H1 (cell line): ENCODE measurements at regions not wholly inside any gene's neighbourhood (a gene's known extent, or its start where the extent isn't known, plus 50 kb on each side); places are given as distances from the start of the nearest gene placed in this dataset.

Source experiments
- CTCF ChIA-PET: fragments of 300-600 bp; sonication (Branson Sonifier 250); formaldehyde crosslinking; loops from one replicate; lab custom pipeline; 2021; ENCODE audit not compliant: partially characterized antibody; lab: Charles Lee
- POLR2A ChIA-PET: fragments of 300-600 bp; sonication (Branson Sonifier 250); formaldehyde crosslinking; loops from one replicate; lab custom pipeline; 2021; ENCODE audit warnings: inconsistent platforms; ENCODE audit not compliant: partially characterized antibody; lab: Charles Lee
- DNase-seq, 2 experiments: peaks; one replicate each; pipeline versions ENCODE4 v3.0.0 to v3.0.0-alpha.2; 2010 to 2022; ENCODE audit warnings: low spot score in 2 of 2, low read depth in 1 of 2, mixed read lengths in 1 of 2
- FAIRE-seq: peaks from 2 replicates; lab custom pipeline; 2011; peaks lifted over from hg19 to GRCh38; lab: Jason Lieb, UNC
- H2AFZ ChIP-seq: 2 replicates; pipeline ENCODE4 v1.8.1; 2012; ENCODE audit warnings: low read length, inconsistent platforms
- H2AK5ac ChIP-seq: 2 replicates; pipeline ENCODE4 v1.6.1; 2013; ENCODE audit warnings: low read depth, low read length
- H2BK120ac ChIP-seq: replicated peaks from 2 replicates; pipeline ENCODE3; 2013; ENCODE audit warnings: low read depth, low read length, inconsistent platforms
- H2BK12ac ChIP-seq: 2 replicates; pipeline ENCODE4 v1.6.1; 2013; ENCODE audit warnings: low read depth, low read length
- H2BK15ac ChIP-seq: 2 replicates; pipeline ENCODE4 v1.6.1; 2013; ENCODE audit warnings: low read length
- H2BK20ac ChIP-seq: 2 replicates; pipeline ENCODE4 v1.6.1; 2013; ENCODE audit warnings: low read length
- H2BK5ac ChIP-seq: 2 replicates; pipeline ENCODE4 v1.6.1; 2013; ENCODE audit warnings: low read depth, low read length
- H3K14ac ChIP-seq: 2 replicates; pipeline ENCODE4 v1.6.1; 2013; ENCODE audit warnings: inconsistent platforms; ENCODE audit not compliant: insufficient read length
- H3K18ac ChIP-seq: 2 replicates; pipeline ENCODE4 v1.6.1; 2013; ENCODE audit warnings: low read length; ENCODE audit errors: extremely low read depth
- H3K23ac ChIP-seq: 2 replicates; pipeline ENCODE4 v1.6.1; 2013; ENCODE audit warnings: inconsistent platforms; ENCODE audit not compliant: insufficient read length
- H3K23me2 ChIP-seq: 2 replicates; pipeline ENCODE4 v1.6.1; 2013; ENCODE audit warnings: low read depth, low read length
- H3K27ac ChIP-seq: 2 replicates; pipeline ENCODE4 v1.6.1; 2011; ENCODE audit warnings: low read depth, low read length, inconsistent platforms
- H3K27me3 ChIP-seq, 4 experiments: replicated peaks in 1 of 4; 1 replicate in 1 of 4; 2 replicates in 3 of 4; pipeline versions ENCODE4 v1.6.1 to v1.8.1; 2011 to 2013; ENCODE audit warnings: low read length in 3 of 4, mild to moderate bottlenecking in 3 of 4, inconsistent platforms in 2 of 4, mixed read lengths in 2 of 4, moderate library complexity in 1 of 4; ENCODE audit not compliant: control insufficient read depth in 3 of 4, insufficient read depth in 3 of 4; ENCODE audit errors: extremely low read depth in 1 of 4
- H3K36me3 ChIP-seq, 4 experiments: 2 replicates each; pipeline versions ENCODE4 v1.6.1 to v1.8.1; 2011 to 2013; ENCODE audit warnings: mild to moderate bottlenecking in 4 of 4, low read length in 3 of 4, moderate library complexity in 2 of 4, control low read depth in 1 of 4, inconsistent platforms in 1 of 4; ENCODE audit not compliant: insufficient read depth in 4 of 4, control insufficient read depth in 2 of 4
- H3K4ac ChIP-seq: replicated peaks from 2 replicates; pipeline ENCODE3; 2013; ENCODE audit warnings: low read length, low read depth, mixed read lengths, inconsistent platforms; ENCODE audit not compliant: insufficient read length
- H3K4me1 ChIP-seq, 4 experiments: replicated peaks in 1 of 4; 1 replicate in 1 of 4; 2 replicates in 3 of 4; pipeline versions ENCODE4 v1.6.1 to v1.8.1; 2011 to 2013; ENCODE audit warnings: low read length in 3 of 4, inconsistent platforms in 2 of 4, mixed read lengths in 1 of 4; ENCODE audit not compliant: insufficient read depth in 4 of 4, control insufficient read depth in 3 of 4
- H3K4me2 ChIP-seq, 2 experiments: 2 replicates each; pipeline versions ENCODE4 v1.6.1 to v1.8.1; 2011 to 2013; ENCODE audit warnings: low read depth in 2 of 2, low read length in 2 of 2, control low read depth in 1 of 2, inconsistent platforms in 1 of 2, mild to moderate bottlenecking in 1 of 2; ENCODE audit not compliant: insufficient read depth in 1 of 2
- H3K4me3 ChIP-seq, 4 experiments: fragments of 200-600, 300-600 bp in 1 of 4; sonication (generic), shearing (Covaris generic), sonication (Bioruptor Twin) in 1 of 4; 2 replicates each; pipeline versions ENCODE4 v1.5.1 to v1.8.1; 2011 to 2016; ENCODE audit warnings: low read length in 4 of 4, low read depth in 3 of 4, control low read depth in 2 of 4, inconsistent platforms in 2 of 4, mild to moderate bottlenecking in 2 of 4, mixed read lengths in 1 of 4, moderate library complexity in 1 of 4; ENCODE audit not compliant: insufficient read depth in 2 of 4; ENCODE audit errors: extremely low read depth in 1 of 4
- H3K56ac ChIP-seq: replicated peaks from 2 replicates; pipeline ENCODE3; 2013; ENCODE audit warnings: low read depth, mild to moderate bottlenecking, mixed read lengths, low read length, inconsistent platforms; ENCODE audit not compliant: insufficient read length
- H3K79me1 ChIP-seq: 2 replicates; pipeline ENCODE4 v1.6.1; 2013; ENCODE audit warnings: low read depth, low read length, control low read depth
- H3K79me2 ChIP-seq, 2 experiments: 2 replicates each; pipeline versions ENCODE4 v1.6.1 to v1.8.1; 2012 to 2013; ENCODE audit warnings: low read length in 2 of 2, mild to moderate bottlenecking in 2 of 2, inconsistent platforms in 1 of 2; ENCODE audit not compliant: insufficient read depth in 2 of 2, control insufficient read depth in 1 of 2
- H3K9ac ChIP-seq, 4 experiments: replicated peaks in 1 of 4; 1 replicate in 1 of 4; 2 replicates in 3 of 4; pipeline versions ENCODE4 v1.6.1 to v1.8.1; 2011 to 2013; ENCODE audit warnings: low read depth in 3 of 4, low read length in 3 of 4, control low read depth in 2 of 4, mild to moderate bottlenecking in 2 of 4, moderate library complexity in 2 of 4, inconsistent platforms in 1 of 4; ENCODE audit errors: extremely low read depth in 1 of 4
- H3K9me3 ChIP-seq, 2 experiments: 2 replicates each; pipeline versions ENCODE4 v1.6.1 to v1.8.1; 2012 to 2013; ENCODE audit warnings: mild to moderate bottlenecking in 2 of 2, moderate library complexity in 2 of 2, control low read depth in 1 of 2, inconsistent platforms in 1 of 2, low read depth in 1 of 2, low read length in 1 of 2, mixed read lengths in 1 of 2; ENCODE audit not compliant: insufficient read depth in 2 of 2
- H4K20me1 ChIP-seq, 2 experiments: replicated peaks in 1 of 2; 2 replicates each; pipeline versions ENCODE3 to v1.8.1; 2011 to 2013; ENCODE audit warnings: inconsistent platforms in 2 of 2, low read length in 2 of 2, mild to moderate bottlenecking in 1 of 2; ENCODE audit not compliant: insufficient read depth in 2 of 2, control insufficient read depth in 1 of 2
- H4K5ac ChIP-seq: 2 replicates; pipeline ENCODE4 v1.6.1; 2013; ENCODE audit warnings: low read length, low read depth, mixed read lengths, inconsistent platforms; ENCODE audit not compliant: insufficient read length
- H4K8ac ChIP-seq: 2 replicates; pipeline ENCODE4 v1.8.0; 2013; ENCODE audit warnings: mild to moderate bottlenecking, moderate library complexity, low read length, inconsistent platforms; ENCODE audit not compliant: insufficient read depth; ENCODE audit errors: extremely low read depth
- H4K91ac ChIP-seq: replicated peaks from 2 replicates; pipeline ENCODE3; 2013; ENCODE audit warnings: low read length, mixed read lengths, inconsistent platforms; ENCODE audit not compliant: insufficient read length
- CTCF ChIP-seq, 3 experiments: IDR thresholded peaks; 1 replicate in 2 of 3; 2 replicates in 1 of 3; pipeline versions ENCODE4 v1.5.1 to v1.6.1; 2011; ENCODE audit warnings: low read length in 3 of 3, mild to moderate bottlenecking in 3 of 3, inconsistent platforms in 2 of 3, low read depth in 1 of 3, moderate library complexity in 1 of 3; ENCODE audit not compliant: insufficient read depth in 1 of 3; ENCODE audit errors: control extremely low read depth in 1 of 3
- EGR1 ChIP-seq: IDR thresholded peaks from 2 replicates; pipeline ENCODE4 v1.6.1; 2011; ENCODE audit warnings: low read depth, low read length, borderline replicate concordance
- GABPA ChIP-seq: IDR thresholded peaks from 2 replicates; pipeline ENCODE4 v1.6.1; 2011; ENCODE audit warnings: mild to moderate bottlenecking, low read length, moderate library complexity, borderline replicate concordance; ENCODE audit not compliant: insufficient read depth
- GTF2F1 ChIP-seq: IDR thresholded peaks from 2 replicates; pipeline ENCODE4 v1.6.1; 2012; ENCODE audit warnings: low read depth, low read length, improper control_type of control experiment, borderline replicate concordance
- HDAC2 ChIP-seq, 2 experiments: fragments of 300-600 bp in 1 of 2; sonication (generic) in 1 of 2; IDR thresholded peaks; 2 replicates each; pipeline ENCODE4 v1.6.1; 2011 to 2012; ENCODE audit warnings: low read depth in 2 of 2, low read length in 2 of 2, mild to moderate bottlenecking in 2 of 2, moderate library complexity in 2 of 2, borderline replicate concordance in 1 of 2, inconsistent platforms in 1 of 2
- MAX ChIP-seq: IDR thresholded peaks from 2 replicates; pipeline ENCODE4 v1.6.1; 2012; ENCODE audit warnings: inconsistent platforms
- NRF1 ChIP-seq: IDR thresholded peaks from 2 replicates; pipeline ENCODE4 v1.6.1; 2011; ENCODE audit warnings: mild to moderate bottlenecking, low read depth, low read length, improper control_type of control experiment
- PHF8 ChIP-seq: fragments of 200-600 bp; sonication (generic); conservative IDR thresholded peaks from 2 replicates; pipeline ENCODE4 v1.7.1; 2012; ENCODE audit warnings: low read depth, mild to moderate bottlenecking, inconsistent platforms, low read length, moderate library complexity
- WGBS, 2 experiments: shearing (Covaris generic) in 1 of 2; methylation state at CpG; one replicate each; pipeline versions ENCODE4 v1.1.6 to v1.1.7; 2013 to 2015; ENCODE audit warnings: low lambda C conversion rate in 2 of 2, mixed read lengths in 2 of 2, inconsistent platforms in 1 of 2, low coverage in 1 of 2, missing lambda C conversion rate in 1 of 2; ENCODE audit not compliant: insufficient replicate concordance in 2 of 2, insufficient coverage in 1 of 2, insufficient read length in 1 of 2; ENCODE audit errors: extremely low coverage in 1 of 2, missing lambda C conversion rate in 1 of 2; 5-methylcytosine and 5-hydroxymethylcytosine counted together
- TF ChIP-seq, protein P1 (sequence below): IDR thresholded peaks from 2 replicates; pipeline ENCODE4 v1.6.1; 2012; ENCODE audit warnings: low read length, inconsistent platforms

DNA sequence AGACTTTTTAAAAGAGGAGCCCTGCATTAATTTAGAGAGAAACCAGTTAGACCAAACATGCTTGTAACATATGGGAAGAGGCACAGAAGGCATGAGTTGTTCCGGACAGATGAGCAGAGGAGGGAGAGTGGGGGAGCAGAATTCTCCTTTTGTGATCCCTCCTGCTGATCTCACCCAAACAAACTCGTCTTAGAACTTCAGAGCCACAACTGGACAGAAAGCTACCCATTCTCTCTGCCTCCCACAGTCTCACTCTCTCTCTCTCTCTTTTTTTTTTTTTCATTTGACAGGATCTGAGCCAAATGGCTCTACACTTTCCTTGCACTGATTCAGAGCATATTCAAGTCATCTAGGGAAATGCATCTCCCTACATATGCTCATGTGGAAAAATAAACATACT, 196.0 kb upstream of the PAPPA start:
- WGBS, 2 experiments, result 76% methylated on average over 2 of the region's 2 CpGs; no CpG with 5 or more reads in 1 of the 2 experiments
- no peaks in the 10 kb centered on the region for H4K20me1 ChIP-seq
- no peak overlapping the region for H3K14ac ChIP-seq
- no peaks in the 10 kb centered on the region for H3K23me2 ChIP-seq
- peaks cover under 1 to 7% of the 10 kb centered on the region in 2 experiments; a peak in 2 of 4 replicates for H3K9me3 ChIP-seq
- no peak overlapping the region for H3K4me3 ChIP-seq
- H2BK5ac ChIP-seq, result no peak overlapping the region
- no peak for FAIRE-seq
- no peak overlapping the region for H3K56ac ChIP-seq
- no peak overlapping the region for H4K5ac ChIP-seq
- H3K27ac ChIP-seq, result no peak overlapping the region
- no peak overlapping the region for H2AK5ac ChIP-seq
- no peaks in the 10 kb centered on the region for H3K27me3 ChIP-seq
- H2BK20ac ChIP-seq, result no peak overlapping the region
- no peak overlapping the region for H3K4me2 ChIP-seq
- H2AFZ ChIP-seq, result no peak overlapping the region
- no peak overlapping the region for H4K91ac ChIP-seq
- no peak overlapping the region for H3K23ac ChIP-seq
- no peaks in the 10 kb centered on the region for H3K79me1 ChIP-seq
- no peak overlapping the region for H3K4ac ChIP-seq
- H3K4me1 ChIP-seq, result no peaks in the 10 kb centered on the region
- no peak for DNase-seq
- CTCF ChIA-PET, result interaction anchor here (1.0 kb wide), 1 partner anchor 19 kb away, joined by 3 read pairs; no protein-coding TSS in a partner anchor
- no peak overlapping the region for H3K9ac ChIP-seq
- H3K36me3 ChIP-seq, result no peaks in the 10 kb centered on the region
- no peak overlapping the region for H2BK120ac ChIP-seq
- H3K18ac ChIP-seq, result no peak overlapping the region
- no peak overlapping the region for H4K8ac ChIP-seq
- H2BK15ac ChIP-seq, result no peak overlapping the region
- H2BK12ac ChIP-seq, result no peak overlapping the region
- POLR2A ChIA-PET, result no interaction called here
- no peaks in the 10 kb centered on the region for H3K79me2 ChIP-seq
- no peak for TF ChIP-seq CTCF (IDR thresholded peaks at IDR 0.05; ENCODE audit: control extremely low read depth in 1 of 3, insufficient read depth in 1 of 3, low read depth in 1 of 3, low read length in 3 of 3)
- no peak for TF ChIP-seq PHF8
- no peak for TF ChIP-seq GABPA
- TF ChIP-seq, protein P1, sequence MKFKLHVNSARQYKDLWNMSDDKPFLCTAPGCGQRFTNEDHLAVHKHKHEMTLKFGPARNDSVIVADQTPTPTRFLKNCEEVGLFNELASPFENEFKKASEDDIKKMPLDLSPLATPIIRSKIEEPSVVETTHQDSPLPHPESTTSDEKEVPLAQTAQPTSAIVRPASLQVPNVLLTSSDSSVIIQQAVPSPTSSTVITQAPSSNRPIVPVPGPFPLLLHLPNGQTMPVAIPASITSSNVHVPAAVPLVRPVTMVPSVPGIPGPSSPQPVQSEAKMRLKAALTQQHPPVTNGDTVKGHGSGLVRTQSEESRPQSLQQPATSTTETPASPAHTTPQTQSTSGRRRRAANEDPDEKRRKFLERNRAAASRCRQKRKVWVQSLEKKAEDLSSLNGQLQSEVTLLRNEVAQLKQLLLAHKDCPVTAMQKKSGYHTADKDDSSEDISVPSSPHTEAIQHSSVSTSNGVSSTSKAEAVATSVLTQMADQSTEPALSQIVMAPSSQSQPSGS, result no peak
- no peak for TF ChIP-seq MAX
- TF ChIP-seq EGR1, result no peak
- no peak for TF ChIP-seq HDAC2 (IDR thresholded peaks at IDR 0.05; ENCODE audit: borderline replicate concordance in 1 of 2, low read depth in 2 of 2, low read length in 2 of 2)
- no peak for TF ChIP-seq GTF2F1
- no peak for TF ChIP-seq NRF1
